ENCODE measurements at regions not wholly inside any gene's neighbourhood (a gene's known extent, or its start where the extent isn't known, plus 50 kb on each side); places are given as distances from the start of the nearest gene placed in this dataset.

GRCh38 chr5:35285435-35285834 lies 55.1 kb upstream of the PRLR start:
- CTCF ChIA-PET = no interaction called here
- no peaks in the 10 kb centered on the region for H3K9me3 ChIP-seq (ENCODE audit: control extremely low read depth in 1 of 5, control insufficient read depth in 4 of 5, insufficient read depth in 2 of 5, low read depth in 1 of 5, low read length in 4 of 5)
- DNase-seq = no peak
- no peak overlapping the region for H3K27ac ChIP-seq (ENCODE audit: insufficient read depth in 1 of 2, low read depth in 1 of 2, low read length in 2 of 2, poor library complexity in 1 of 2, severe bottlenecking in 2 of 2)
- no peaks in the 10 kb centered on the region for H3K36me3 ChIP-seq (ENCODE audit: control insufficient read depth in 4 of 4, insufficient read depth in 4 of 4, low read length in 3 of 4)
- H3K4me3 ChIP-seq (ENCODE audit: control insufficient read depth in 1 of 7, extremely low read depth in 1 of 7, insufficient read depth in 4 of 7, low read depth in 2 of 7, low read length in 6 of 7) = no peak overlapping the region
- H3K27me3 ChIP-seq (replicated peaks in 2 of 5; ENCODE audit: control insufficient read depth in 4 of 5, insufficient read depth in 5 of 5, low read length in 4 of 5) = no peaks in the 10 kb centered on the region
- 100% methylated on average over 1 of the region's 3 CpGs for WGBS (ENCODE audit: insufficient coverage)
- no peaks in the 10 kb centered on the region for H3K4me1 ChIP-seq (ENCODE audit: control extremely low read depth in 1 of 4, control insufficient read depth in 4 of 4, insufficient read depth in 4 of 4, low read length in 3 of 4)
- POLR2A ChIA-PET = no interaction called here

- H3K36me3 ChIP-seq (ENCODE audit: control insufficient read depth in 4 of 4, insufficient read depth in 4 of 4, low read length in 3 of 4) = no peaks in the 10 kb centered on the region
- WGBS (ENCODE audit: insufficient coverage) = no CpG with 5 or more reads among the region's 1 CpG
- POLR2A ChIA-PET = no interaction called here
These were observed 54.7 kb upstream of the PRLR start for GRCh38 chr5:35285011-35285410.

GRCh38 chr5:35284364-35284763 lies 54.1 kb upstream of the PRLR start:
- H3K4me3 ChIP-seq (ENCODE audit: control insufficient read depth in 1 of 7, extremely low read depth in 1 of 7, insufficient read depth in 4 of 7, low read depth in 2 of 7, low read length in 6 of 7) = no peak overlapping the region
- no peaks in the 10 kb centered on the region for H3K4me1 ChIP-seq (ENCODE audit: control extremely low read depth in 1 of 4, control insufficient read depth in 4 of 4, insufficient read depth in 4 of 4, low read length in 3 of 4)
- H3K36me3 ChIP-seq (ENCODE audit: control insufficient read depth in 4 of 4, insufficient read depth in 4 of 4, low read length in 3 of 4) = no peaks in the 10 kb centered on the region
- POLR2A ChIA-PET = no interaction called here
- CTCF ChIA-PET = interaction anchor here (0.9 kb wide), 1 partner anchor 18 kb away, joined by 3 read pairs; no protein-coding TSS in a partner anchor
- DNase-seq = no peak
- no peaks in the 10 kb centered on the region for H3K9me3 ChIP-seq (ENCODE audit: control extremely low read depth in 1 of 5, control insufficient read depth in 4 of 5, insufficient read depth in 2 of 5, low read depth in 1 of 5, low read length in 4 of 5)
- H3K27me3 ChIP-seq (replicated peaks in 2 of 5; ENCODE audit: control insufficient read depth in 4 of 5, insufficient read depth in 5 of 5, low read length in 4 of 5) = no peaks in the 10 kb centered on the region
- no peak overlapping the region for H3K27ac ChIP-seq (ENCODE audit: insufficient read depth in 1 of 2, low read depth in 1 of 2, low read length in 2 of 2, poor library complexity in 1 of 2, severe bottlenecking in 2 of 2)

More at GRCh38 chr5:35285011-35285410, 54.7 kb upstream of the PRLR start:
- Histone ChIP-seq H3K4me3 (ENCODE audit: control insufficient read depth in 1 of 7, extremely low read depth in 1 of 7, insufficient read depth in 4 of 7, low read depth in 2 of 7, low read length in 6 of 7) (no peak overlapping the region), H3K27ac (ENCODE audit: insufficient read depth in 1 of 2, low read depth in 1 of 2, low read length in 2 of 2, poor library complexity in 1 of 2, severe bottlenecking in 2 of 2) (no peak overlapping the region), H3K27me3 (replicated peaks in 2 of 5; ENCODE audit: control insufficient read depth in 4 of 5, insufficient read depth in 5 of 5, low read length in 4 of 5) (no peaks in the 10 kb centered on the region), H3K4me1 (ENCODE audit: control extremely low read depth in 1 of 4, control insufficient read depth in 4 of 4, insufficient read depth in 4 of 4, low read length in 3 of 4) (no peaks in the 10 kb centered on the region), H3K9me3 (ENCODE audit: control extremely low read depth in 1 of 5, control insufficient read depth in 4 of 5, insufficient read depth in 2 of 5, low read depth in 1 of 5, low read length in 4 of 5) (no peaks in the 10 kb centered on the region)
- CTCF ChIA-PET = no interaction called here
- DNase-seq = no peak

DNA sequence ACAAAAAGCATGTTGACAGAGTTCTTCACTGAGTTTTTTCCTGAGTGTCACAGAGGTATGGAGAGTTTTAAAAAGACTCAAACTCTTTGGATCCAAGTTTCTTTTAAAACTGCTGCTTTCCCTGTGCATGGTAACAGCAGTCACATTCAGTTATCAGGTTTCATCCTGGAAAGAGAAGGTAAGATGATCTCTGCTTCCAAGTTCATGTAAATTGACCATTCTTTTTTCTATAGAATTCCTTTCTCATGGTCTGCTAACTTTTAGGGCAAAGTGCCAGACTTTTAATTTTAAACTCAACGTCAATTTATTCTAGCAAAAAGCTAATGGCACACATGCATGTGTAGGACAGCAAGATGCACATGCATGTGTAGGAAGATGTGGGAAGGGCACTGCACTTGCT lies 52.5 kb upstream of the PRLR start:
- ChIA-PET POLR2A (no interaction called here), CTCF (no interaction called here)
- Histone ChIP-seq H3K27ac (ENCODE audit: insufficient read depth in 1 of 2, low read depth in 1 of 2, low read length in 2 of 2, poor library complexity in 1 of 2, severe bottlenecking in 2 of 2) (no peak overlapping the region), H3K4me1 (ENCODE audit: control extremely low read depth in 1 of 4, control insufficient read depth in 4 of 4, insufficient read depth in 4 of 4, low read length in 3 of 4) (no peaks in the 10 kb centered on the region), H3K9me3 (ENCODE audit: control extremely low read depth in 1 of 5, control insufficient read depth in 4 of 5, insufficient read depth in 2 of 5, low read depth in 1 of 5, low read length in 4 of 5) (no peaks in the 10 kb centered on the region), H3K27me3 (replicated peaks in 2 of 5; ENCODE audit: control insufficient read depth in 4 of 5, insufficient read depth in 5 of 5, low read length in 4 of 5) (no peaks in the 10 kb centered on the region), H3K36me3 (ENCODE audit: control insufficient read depth in 4 of 4, insufficient read depth in 4 of 4, low read length in 3 of 4) (no peaks in the 10 kb centered on the region), H3K4me3 (ENCODE audit: control insufficient read depth in 1 of 7, extremely low read depth in 1 of 7, insufficient read depth in 4 of 7, low read depth in 2 of 7, low read length in 6 of 7) (no peak overlapping the region)
- DNase-seq = no peak
- WGBS (ENCODE audit: insufficient coverage) = no CpG with 5 or more reads among the region's 1 CpG

GRCh38 chr5:35281613-35282012 lies 51.3 kb upstream of the PRLR start:
- Histone ChIP-seq H3K4me1 (ENCODE audit: control extremely low read depth in 1 of 4, control insufficient read depth in 4 of 4, insufficient read depth in 4 of 4, low read length in 3 of 4) (no peaks in the 10 kb centered on the region), H3K9me3 (ENCODE audit: control extremely low read depth in 1 of 5, control insufficient read depth in 4 of 5, insufficient read depth in 2 of 5, low read depth in 1 of 5, low read length in 4 of 5) (no peaks in the 10 kb centered on the region), H3K4me3 (ENCODE audit: control insufficient read depth in 1 of 7, extremely low read depth in 1 of 7, insufficient read depth in 4 of 7, low read depth in 2 of 7, low read length in 6 of 7) (no peak overlapping the region), H3K27ac (ENCODE audit: insufficient read depth in 1 of 2, low read depth in 1 of 2, low read length in 2 of 2, poor library complexity in 1 of 2, severe bottlenecking in 2 of 2) (no peak overlapping the region), H3K27me3 (replicated peaks in 2 of 5; ENCODE audit: control insufficient read depth in 4 of 5, insufficient read depth in 5 of 5, low read length in 4 of 5) (no peaks in the 10 kb centered on the region), H3K36me3 (ENCODE audit: control insufficient read depth in 4 of 4, insufficient read depth in 4 of 4, low read length in 3 of 4) (no peaks in the 10 kb centered on the region)
- no peak for DNase-seq
- ChIA-PET CTCF (no interaction called here), POLR2A (no interaction called here)
- 50% methylated on average over 2 of the region's 2 CpGs for WGBS (ENCODE audit: insufficient coverage)
